Stomach (tissue), 4 donors: ENCODE measurements at regions not wholly inside any gene's neighbourhood (a gene's known extent, or its start where the extent isn't known, plus 50 kb on each side); places are given as distances from the start of the nearest gene placed in this dataset.

Source experiments
- CTCF ChIP-seq, 7 experiments: fragments of 450-650 bp in 4 of 7; fragments of 200-600 bp in 3 of 7; sonication (generic) in 3 of 7; IDR thresholded peaks; one replicate each; pipeline ENCODE4 v1.5.1; 2016 to 2019; ENCODE audit warnings: antibody characterized with exemption in 7 of 7, control low read depth in 2 of 7, mild to moderate bottlenecking in 1 of 7
- EP300 ChIP-seq: sonication (generic); formaldehyde crosslinking; IDR thresholded peaks from one replicate; pipeline ENCODE4 v1.6.1; 2017; ENCODE audit warnings: antibody characterized with exemption
- POLR2A ChIP-seq, 4 donors: fragments of 450-650 bp; IDR thresholded peaks; one replicate each; pipeline ENCODE4 v1.6.1; 2016; ENCODE audit warnings: antibody characterized with exemption in 4 of 4, control low read depth in 2 of 4, mild to moderate bottlenecking in 1 of 4, moderate library complexity in 1 of 4
- POLR2AphosphoS5 ChIP-seq, 3 donors: sonication (generic); formaldehyde crosslinking; IDR thresholded peaks; one replicate each; pipeline ENCODE4 v1.6.1; 2016; ENCODE audit warnings: antibody characterized with exemption in 3 of 3

GRCh38 chr5:84718377-84718776 lies 333.7 kb upstream of the EDIL3 start:
- TF ChIP-seq CTCF (IDR thresholded peaks at IDR 0.05) (no peak), EP300 (no peak), POLR2AphosphoS5 (IDR thresholded peaks at IDR 0.05) (no peak), POLR2A (IDR thresholded peaks at IDR 0.05) (no peak)
